RPMI8226 (cell line): ENCODE measurements at regions not wholly inside any gene's neighbourhood (a gene's known extent, or its start where the extent isn't known, plus 50 kb on each side); places are given as distances from the start of the nearest gene placed in this dataset.
"Not testable (repeated sequence)": the region's sequence is repeated elsewhere in the genome, so short reads cannot be mapped to it uniquely, and the experiment has no call there.

Experiments used
- DNase-seq: peaks from one replicate; pipeline ENCODE4 v3.0.0-alpha.2; 2015

- no peak for DNase-seq
These were observed 471.4 kb upstream of the AMELY start for GRCh38 chrY:7382988-7383387.

GRCh38 chrY:7377091-7377490 is 465.5 kb upstream of the AMELY start:
- DNase-seq = no peak

- not testable (repeated sequence) for DNase-seq
These were observed 462.9 kb upstream of the AMELY start for GRCh38 chrY:7374485-7374884.

- not testable (repeated sequence) for DNase-seq
These were observed 460.4 kb upstream of the AMELY start for GRCh38 chrY:7371953-7372352.

- not testable (repeated sequence) for DNase-seq
These were observed 459.5 kb upstream of the AMELY start for GRCh38 chrY:7371026-7371425.

- DNase-seq = no peak
These were observed 448.0 kb upstream of the AMELY start for GRCh38 chrY:7359520-7359919.

- no peak for DNase-seq
These were observed 446.7 kb upstream of the AMELY start for GRCh38 chrY:7358103-7358752.

GRCh38 chrY:7355891-7356290 is 444.3 kb upstream of the AMELY start:
- DNase-seq = not testable (repeated sequence)

- peak; percentile 36 for DNase-seq
These were observed 433.1 kb upstream of the AMELY start for GRCh38 chrY:7344661-7345060.

GRCh38 chrY:7343261-7343660 is 431.7 kb upstream of the AMELY start:
- DNase-seq = no peak

- not testable (repeated sequence) for DNase-seq
These were observed 431.2 kb upstream of the AMELY start for GRCh38 chrY:7342732-7343131.

GRCh38 chrY:7339391-7340087 is 428.0 kb upstream of the AMELY start:
- DNase-seq = no peak

- DNase-seq = no peak
These were observed 424.7 kb upstream of the AMELY start for GRCh38 chrY:7336023-7336873.

- no peak for DNase-seq
These were observed 422.9 kb upstream of the AMELY start for GRCh38 chrY:7334449-7334848.

- no peak for DNase-seq
These were observed 415.0 kb upstream of the AMELY start for GRCh38 chrY:7326296-7327246.

GRCh38 chrY:7325531-7325930 is 414.0 kb upstream of the AMELY start:
- no peak for DNase-seq

GRCh38 chrY:7320751-7321150 is 409.2 kb upstream of the AMELY start:
- no peak for DNase-seq

- not testable (repeated sequence) for DNase-seq
These were observed 408.6 kb upstream of the AMELY start for GRCh38 chrY:7320171-7320570.

- DNase-seq = no peak
These were observed 406.6 kb upstream of the AMELY start for GRCh38 chrY:7318122-7318521.

- DNase-seq = no peak
These were observed 406.0 kb upstream of the AMELY start for GRCh38 chrY:7317571-7317970.

GRCh38 chrY:7310482-7311269 is 399.1 kb upstream of the AMELY start:
- no peak for DNase-seq

- no peak for DNase-seq
These were observed 397.3 kb upstream of the AMELY start for GRCh38 chrY:7308816-7309215.
